ENCODE measurements at regions not wholly inside any gene's neighbourhood (a gene's known extent, or its start where the extent isn't known, plus 50 kb on each side); places are given as distances from the start of the nearest gene placed in this dataset.
"Not testable (repeated sequence)": the region's sequence is repeated elsewhere in the genome, so short reads cannot be mapped to it uniquely, and the experiment has no call there.

DNA sequence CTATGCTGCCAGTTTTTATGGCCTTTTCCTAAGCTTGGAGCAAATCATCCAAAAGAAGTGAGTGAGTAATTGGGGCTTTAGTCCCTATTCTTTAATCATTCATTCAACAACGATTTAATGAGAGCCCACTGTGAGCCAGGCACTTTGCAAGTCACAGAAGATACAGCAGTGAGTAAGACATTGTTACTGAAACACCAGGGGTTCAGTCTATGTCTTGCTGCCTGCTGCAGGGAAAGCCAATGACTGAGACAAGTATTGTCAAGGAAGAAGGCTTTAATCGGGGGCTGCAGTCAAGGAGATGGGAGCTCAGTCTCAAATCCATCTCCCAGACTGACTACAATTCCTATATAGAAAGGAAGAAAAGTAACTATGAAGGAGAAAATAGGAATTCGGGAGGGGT is 228.3 kb downstream of the FAM181B start:
- Histone ChIP-seq H2AFZ (replicated peaks; ENCODE audit: low read length, poor library complexity) (no peak overlapping the region), H4K5ac (ENCODE audit: low read depth, low read length) (no peak overlapping the region), H2BK5ac (ENCODE audit: low read depth, low read length, poor library complexity, severe bottlenecking) (no peak overlapping the region), H2BK15ac (ENCODE audit: low read depth, low read length) (no peak overlapping the region), H3K9me3 (ENCODE audit: control insufficient read depth, insufficient read depth, low read length) (no peaks in the 10 kb centered on the region), H3K27ac (ENCODE audit: insufficient read depth, low read length) (no peak overlapping the region), H2BK120ac (ENCODE audit: low read depth, low read length) (no peak overlapping the region), H3K23ac (ENCODE audit: low read depth, low read length) (no peak overlapping the region), H3K36me3 (ENCODE audit: control insufficient read depth, insufficient read depth, low read length) (no peaks in the 10 kb centered on the region), H3K4me3 (ENCODE audit: insufficient read depth, low read depth, low read length) (no peak overlapping the region), H3K56ac (ENCODE audit: extremely low read depth, insufficient read depth, low read length) (no peak overlapping the region), H3K4ac (ENCODE audit: low read depth, low read length) (no peak overlapping the region), H2BK20ac (ENCODE audit: low read depth, low read length) (no peak overlapping the region), H3K79me1 (ENCODE audit: low read depth in 1 of 2, low read length in 2 of 2) (no peaks in the 10 kb centered on the region), H4K91ac (ENCODE audit: insufficient read depth, low read depth, low read length) (no peak overlapping the region), H2AK9ac (replicated peaks; ENCODE audit: low read depth, low read length, poor library complexity) (no peak overlapping the region), H3K14ac (replicated peaks; ENCODE audit: low read depth, low read length) (no peak overlapping the region), H4K20me1 (ENCODE audit: insufficient read depth, low read length) (no peaks in the 10 kb centered on the region), H3K4me1 (ENCODE audit: control insufficient read depth, insufficient read depth, low read length) (no peaks in the 10 kb centered on the region), H3K9me1 (ENCODE audit: insufficient read depth, low read length) (no peaks in the 10 kb centered on the region), H3K18ac (ENCODE audit: low read depth, low read length) (no peak overlapping the region), H4K8ac (ENCODE audit: low read depth in 2 of 2, low read length in 2 of 2) (no peak overlapping the region), H3K4me2 (ENCODE audit: low read depth, low read length) (no peak overlapping the region), H3K27me3 (ENCODE audit: control insufficient read depth, insufficient read depth, low read length) (no peaks in the 10 kb centered on the region), H2AK5ac (ENCODE audit: low read depth, low read length) (no peak overlapping the region), H3K9ac (ENCODE audit: low read depth, low read length) (no peak overlapping the region)
- no peak for DNase-seq
- in situ Hi-C loops (cut with MboI; ENCODE audit: low sequenced_read_pairs) (no loop called here), intact Hi-C loops (cut with micrococcal nuclease) (no loop called here), dilution Hi-C loops (cut with HindIII; ENCODE audit: low sequenced_read_pairs, unreplicated experiment) (no loop called here)
- POLR2A ChIA-PET (ENCODE audit: unreplicated experiment), result interaction anchor here (0.6 kb wide), 1 partner anchor 17 kb away, joined by 7 read pairs; no protein-coding TSS in a partner anchor
- WGBS, 2 experiments (ENCODE audit: extremely low coverage in 2 of 2, insufficient read length in 1 of 2), result no CpG with 5 or more reads among the region's 3 CpGs
- TF ChIP-seq NFE2L2 (IDR thresholded peaks at IDR 0.05; ENCODE audit: low read depth, low read length), result no peak
- TF ChIP-seq RCOR1 (IDR thresholded peaks at IDR 0.05; ENCODE audit: insufficient replicate concordance, low read length), result no peak
- TF ChIP-seq CEBPB (IDR thresholded peaks at IDR 0.05; ENCODE audit: low read depth, low read length), result no peak
- TF ChIP-seq SMC3 (IDR thresholded peaks at IDR 0.05; ENCODE audit: low read depth, low read length), result no peak
- TF ChIP-seq CHD1 (IDR thresholded peaks at IDR 0.05; ENCODE audit: low read depth, low read length), result no peak
- BruUV-seq (replicated peaks), result no TSS peak
- ATAC-seq (ENCODE audit: low read depth), result no peak
- CTCF ChIA-PET, result no interaction called here

DNA sequence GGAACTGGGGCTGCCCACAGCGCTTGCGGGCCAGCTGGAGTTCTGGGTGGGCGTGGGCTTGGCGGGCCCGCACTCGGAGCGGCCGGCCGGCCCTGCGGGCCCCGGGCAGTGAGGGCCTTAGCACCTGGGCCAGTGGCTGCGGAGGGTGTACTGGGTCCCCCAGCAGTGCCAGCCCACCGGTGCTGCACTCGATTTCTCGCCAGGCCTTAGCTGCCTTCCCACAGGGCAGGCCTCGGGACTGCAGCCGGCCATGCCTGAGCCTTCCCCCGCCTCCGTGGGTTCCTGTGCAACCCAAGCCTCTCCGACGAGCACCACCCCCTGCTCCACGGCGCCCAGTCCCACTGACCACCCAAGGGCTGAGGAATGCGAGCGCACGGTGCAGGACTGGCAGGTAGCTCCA is 232.5 kb downstream of the FAM181B start:
- H3K36me3 ChIP-seq (ENCODE audit: control insufficient read depth, insufficient read depth, low read length); DNase-seq; H3K4me3 ChIP-seq (ENCODE audit: insufficient read depth, low read depth, low read length); H3K9me3 ChIP-seq (ENCODE audit: control insufficient read depth, insufficient read depth, low read length); H4K5ac ChIP-seq (ENCODE audit: low read depth, low read length); H2BK20ac ChIP-seq (ENCODE audit: low read depth, low read length); H3K27ac ChIP-seq (ENCODE audit: insufficient read depth, low read length); H3K18ac ChIP-seq (ENCODE audit: low read depth, low read length); POLR2A ChIA-PET (ENCODE audit: unreplicated experiment); H2AK9ac ChIP-seq (replicated peaks; ENCODE audit: low read depth, low read length, poor library complexity); H3K4me1 ChIP-seq (ENCODE audit: control insufficient read depth, insufficient read depth, low read length); H2BK15ac ChIP-seq (ENCODE audit: low read depth, low read length); H3K79me1 ChIP-seq (ENCODE audit: low read depth in 1 of 2, low read length in 2 of 2); H3K9me1 ChIP-seq (ENCODE audit: insufficient read depth, low read length); H2BK5ac ChIP-seq (ENCODE audit: low read depth, low read length, poor library complexity, severe bottlenecking); H4K8ac ChIP-seq (ENCODE audit: low read depth in 2 of 2, low read length in 2 of 2); H3K4ac ChIP-seq (ENCODE audit: low read depth, low read length); H3K56ac ChIP-seq (ENCODE audit: extremely low read depth, insufficient read depth, low read length); H3K23ac ChIP-seq (ENCODE audit: low read depth, low read length); intact Hi-C loops (cut with micrococcal nuclease); H4K91ac ChIP-seq (ENCODE audit: insufficient read depth, low read depth, low read length); H2AFZ ChIP-seq (replicated peaks; ENCODE audit: low read length, poor library complexity); BruUV-seq (replicated peaks); H3K14ac ChIP-seq (replicated peaks; ENCODE audit: low read depth, low read length); dilution Hi-C loops (cut with HindIII; ENCODE audit: low sequenced_read_pairs, unreplicated experiment); H3K4me2 ChIP-seq (ENCODE audit: low read depth, low read length); H2BK120ac ChIP-seq (ENCODE audit: low read depth, low read length); H3K27me3 ChIP-seq (ENCODE audit: control insufficient read depth, insufficient read depth, low read length); H4K20me1 ChIP-seq (ENCODE audit: insufficient read depth, low read length); CTCF ChIA-PET; in situ Hi-C loops (cut with MboI; ENCODE audit: low sequenced_read_pairs); H3K9ac ChIP-seq (ENCODE audit: low read depth, low read length); H2AK5ac ChIP-seq (ENCODE audit: low read depth, low read length); ATAC-seq (ENCODE audit: low read depth): not testable (repeated sequence)
- WGBS, 2 experiments (ENCODE audit: extremely low coverage in 2 of 2, insufficient read length in 1 of 2), result 90% methylated on average over 11 of the region's 26 CpGs; no CpG with 5 or more reads in 1 of the 2 experiments
